GM20000 (cell line): ENCODE measurements at regions not wholly inside any gene's neighbourhood (a gene's known extent, or its start where the extent isn't known, plus 50 kb on each side); places are given as distances from the start of the nearest gene placed in this dataset.

Source experiments
- DNase-seq: peaks from one replicate; pipeline ENCODE4 v3.0.0; 2012; ENCODE audit warnings: low spot score
- CTCF ChIP-seq: IDR thresholded peaks from 2 replicates; pipeline ENCODE4 v1.5.1; 2012; ENCODE audit warnings: mild to moderate bottlenecking, control low read depth; ENCODE audit errors: extremely low read depth, missing control alignments

GRCh38 chr11:36865846-36866245 is 267.8 kb upstream of the RAG2 start:
- TF ChIP-seq CTCF: no peak
- DNase-seq: no peak

- no peak for DNase-seq
- no peak for TF ChIP-seq CTCF
These were observed 256.8 kb upstream of the RAG2 start for GRCh38 chr11:36854875-36855274.

GRCh38 chr11:36848660-36849059 is 250.6 kb upstream of the RAG2 start:
- DNase-seq: no peak
- no peak for TF ChIP-seq CTCF

- DNase-seq: no peak
- TF ChIP-seq CTCF: no peak
These were observed 242.3 kb upstream of the RAG2 start for GRCh38 chr11:36840378-36840777.

- TF ChIP-seq CTCF: no peak
- DNase-seq: no peak
These were observed 239.9 kb upstream of the RAG2 start for GRCh38 chr11:36837831-36838437.

GRCh38 chr11:36825251-36825650 is 227.2 kb upstream of the RAG2 start:
- no peak for TF ChIP-seq CTCF
- DNase-seq: no peak

GRCh38 chr11:36824349-36824748 is 226.3 kb upstream of the RAG2 start:
- TF ChIP-seq CTCF: no peak

More at GRCh38 chr11:36824349-36824748, 226.3 kb upstream of the RAG2 start:
- no peak for DNase-seq
